Mucosa of descending colon (tissue), 3 donors: ENCODE measurements at regions not wholly inside any gene's neighbourhood (a gene's known extent, or its start where the extent isn't known, plus 50 kb on each side); places are given as distances from the start of the nearest gene placed in this dataset.

Experiments
- ATAC-seq: fragments of 200-7000 bp; cut with Tn5 transposase; one replicate; pipeline ENCODE4 v1.9.1; 2020; ENCODE audit warnings: mild to moderate bottlenecking, moderate library complexity
- DNase-seq, 3 donors: peaks; one replicate each; pipeline ENCODE4 v3.0.0-alpha.2; 2020
- H3K36me3 ChIP-seq: fragments of 200-600 bp; one replicate; pipeline ENCODE4 v1.8.0; 2021; ENCODE audit warnings: low read depth, mild to moderate bottlenecking
- H3K4me1 ChIP-seq: fragments of 200-600 bp; one replicate; pipeline ENCODE4 v1.8.0; 2021; ENCODE audit warnings: low read depth, mild to moderate bottlenecking
- H3K4me3 ChIP-seq: fragments of 200-600 bp; one replicate; pipeline ENCODE4 v1.8.0; 2021; ENCODE audit warnings: mild to moderate bottlenecking
- H3K9me3 ChIP-seq: fragments of 200-600 bp; one replicate; pipeline ENCODE4 v1.8.0; 2021; ENCODE audit warnings: mild to moderate bottlenecking
- CTCF ChIP-seq: fragments of 200-600 bp; IDR thresholded peaks from one replicate; pipeline ENCODE4 v1.8.0; 2022; ENCODE audit warnings: antibody characterized with exemption, mild to moderate bottlenecking
- intact Hi-C, 2 donors: fragments of 100-400 bp; cut with DNase I in 1 of 2; cut with micrococcal nuclease in 1 of 2; formaldehyde crosslinking; loops; one replicate each; pipeline versions ENCODE4 v1.11.0 to v1.11.1; 2022; cut with DNase I, micrococcal nuclease
- donor health status: DM: no; HTN: no; CAD: no; lungs with moderate emphysema.
- donor health status: DM: no; HTN: no; CAD: no.
- donor health status: DM: no; HTN: yes; CAD: no.

- ATAC-seq (no peak), DNase-seq (no peak)
- TF ChIP-seq CTCF: no peak
- Histone ChIP-seq H3K4me1 (no peaks in the 10 kb centered on the region), H3K36me3 (no peaks in the 10 kb centered on the region), H3K9me3 (no peaks in the 10 kb centered on the region), H3K4me3 (no peak overlapping the region)
- intact Hi-C loops: no loop called here
Measured at GRCh38 chr3:144375088-144375487, 403.5 kb downstream of the DIPK2A start.

- Histone ChIP-seq H3K4me3 (no peak overlapping the region), H3K9me3 (no peaks in the 10 kb centered on the region), H3K4me1 (no peaks in the 10 kb centered on the region), H3K36me3 (no peaks in the 10 kb centered on the region)
- ATAC-seq (no peak), DNase-seq (no peak)
- intact Hi-C loops: no loop called here
- no peak for TF ChIP-seq CTCF
Measured at GRCh38 chr3:144380849-144381248, 409.2 kb downstream of the DIPK2A start.

GRCh38 chr3:144381607-144382006, 410.0 kb downstream of the DIPK2A start:
- no peak for DNase-seq
- intact Hi-C loops: no loop called here
- Histone ChIP-seq H3K4me1 (no peaks in the 10 kb centered on the region), H3K4me3 (no peak overlapping the region), H3K36me3 (no peaks in the 10 kb centered on the region), H3K9me3 (no peaks in the 10 kb centered on the region)
- no peak for TF ChIP-seq CTCF
- ATAC-seq: no peak

GRCh38 chr3:144384241-144384979, 412.8 kb downstream of the DIPK2A start:
- ATAC-seq: no peak

GRCh38 chr3:144390786-144391185, 419.2 kb downstream of the DIPK2A start:
- intact Hi-C loops: no loop called here
- no peaks in the 10 kb centered on the region for H3K36me3 ChIP-seq
- H3K9me3 ChIP-seq: no peaks in the 10 kb centered on the region
- TF ChIP-seq CTCF: no peak
- no peak overlapping the region for H3K4me3 ChIP-seq
- no peaks in the 10 kb centered on the region for H3K4me1 ChIP-seq
- DNase-seq (no peak), ATAC-seq (no peak)

More at GRCh38 chr3:144384241-144384979, 412.8 kb downstream of the DIPK2A start:
- no peak for TF ChIP-seq CTCF
- H3K36me3 ChIP-seq: no peaks in the 10 kb centered on the region
- H3K4me1 ChIP-seq: no peaks in the 10 kb centered on the region
- no peak overlapping the region for H3K4me3 ChIP-seq
- intact Hi-C loops: no loop called here
- H3K9me3 ChIP-seq: no peaks in the 10 kb centered on the region
- no peak for DNase-seq
